Spinal cord (tissue), 9 donors: ENCODE measurements at regions not wholly inside any gene's neighbourhood (a gene's known extent, or its start where the extent isn't known, plus 50 kb on each side); places are given as distances from the start of the nearest gene placed in this dataset.
A peak's percentile ranks its signal among the peaks of the same experiment; 100 is the strongest.
"Not testable (repeated sequence)": the region's sequence is repeated elsewhere in the genome, so short reads cannot be mapped to it uniquely, and the experiment has no call there.

Experiments used
- DNase-seq, 6 donors: peaks; one replicate each; pipeline versions ENCODE4 v3.0.0 to v3.0.0-alpha.2; 2013 to 2015; ENCODE audit warnings: low spot score in 6 of 6, low read depth in 4 of 6
- H3K27ac ChIP-seq: one replicate; pipeline ENCODE4 v1.5.1; 2013; ENCODE audit warnings: low read depth, low read length, control low read depth
- H3K27me3 ChIP-seq: one replicate; pipeline ENCODE4 v1.6.1; 2013; ENCODE audit warnings: low read length; ENCODE audit not compliant: control insufficient read depth, insufficient read depth
- H3K36me3 ChIP-seq: one replicate; pipeline ENCODE4 v1.6.1; 2013; ENCODE audit warnings: low read length; ENCODE audit not compliant: control insufficient read depth, insufficient read depth
- H3K4me1 ChIP-seq: one replicate; pipeline ENCODE4 v1.6.1; 2013; ENCODE audit warnings: low read length; ENCODE audit not compliant: control insufficient read depth, insufficient read depth
- H3K4me3 ChIP-seq: one replicate; pipeline ENCODE4 v1.5.1; 2013; ENCODE audit warnings: low read depth, low read length, control low read depth
- H3K9me3 ChIP-seq: one replicate; pipeline ENCODE4 v1.6.1; 2013; ENCODE audit warnings: low read length; ENCODE audit not compliant: control insufficient read depth, insufficient read depth
- whole genome bisulfite sequencing: methylation state at CpG from one replicate; pipeline ENCODE4 v1.1.5; 2013; ENCODE audit warnings: missing lambda C conversion rate; ENCODE audit not compliant: insufficient coverage; 5-methylcytosine and 5-hydroxymethylcytosine counted together
- donor health status: healthy.

DNA sequence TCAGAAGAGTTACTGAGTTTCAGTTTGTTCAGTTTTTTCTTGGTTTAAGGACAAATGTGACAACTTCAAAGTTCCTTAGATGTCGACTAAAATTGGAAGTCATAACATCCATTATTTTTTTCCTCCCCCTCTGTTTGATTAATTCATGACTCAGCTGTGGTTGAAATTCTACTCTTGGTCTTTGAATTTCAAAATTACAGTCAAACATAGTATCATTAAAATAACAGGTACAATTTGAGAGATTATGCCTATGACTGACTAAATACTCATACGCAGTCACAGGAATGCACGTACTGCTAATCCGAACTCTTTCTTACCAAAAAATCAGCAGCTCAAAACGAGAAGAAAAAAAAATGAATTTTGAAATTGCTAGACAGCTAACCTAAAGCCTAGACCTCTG, 1434.8 kb downstream of the RAPGEF2 start:
- no peak overlapping the region for H3K4me3 ChIP-seq
- no peaks in the 10 kb centered on the region for H3K27me3 ChIP-seq
- H3K4me1 ChIP-seq: no peaks in the 10 kb centered on the region
- H3K9me3 ChIP-seq: no peaks in the 10 kb centered on the region
- no peak for DNase-seq
- no peak overlapping the region for H3K27ac ChIP-seq
- no CpG with 5 or more reads among the region's 5 CpGs for WGBS
- H3K36me3 ChIP-seq: no peaks in the 10 kb centered on the region

DNA sequence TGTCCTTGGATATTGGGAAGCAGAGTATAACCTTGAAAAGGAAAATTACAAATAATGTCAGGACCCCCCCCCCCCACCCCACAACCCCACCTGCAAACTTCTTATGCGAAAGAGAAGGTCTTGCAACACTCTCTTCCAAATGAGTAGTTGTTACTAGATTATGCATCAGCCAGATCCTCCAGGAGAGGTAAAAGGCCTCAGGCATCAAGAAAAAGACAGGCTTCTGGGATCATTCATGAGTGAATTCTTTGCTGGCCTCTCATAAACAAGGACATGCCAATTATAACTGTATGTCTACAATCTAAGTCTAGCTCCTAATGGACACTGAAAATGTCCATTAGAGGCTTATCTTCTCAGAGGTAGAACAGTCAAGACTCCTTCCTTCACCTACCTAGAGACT, 1443.3 kb downstream of the RAPGEF2 start:
- no peak overlapping the region for H3K4me3 ChIP-seq
- H3K36me3 ChIP-seq: no peaks in the 10 kb centered on the region
- H3K9me3 ChIP-seq: no peaks in the 10 kb centered on the region
- no CpG with 5 or more reads among the region's 1 CpG for WGBS
- DNase-seq: no peak
- H3K27ac ChIP-seq: no peak overlapping the region
- no peaks in the 10 kb centered on the region for H3K4me1 ChIP-seq
- no peaks in the 10 kb centered on the region for H3K27me3 ChIP-seq

DNA sequence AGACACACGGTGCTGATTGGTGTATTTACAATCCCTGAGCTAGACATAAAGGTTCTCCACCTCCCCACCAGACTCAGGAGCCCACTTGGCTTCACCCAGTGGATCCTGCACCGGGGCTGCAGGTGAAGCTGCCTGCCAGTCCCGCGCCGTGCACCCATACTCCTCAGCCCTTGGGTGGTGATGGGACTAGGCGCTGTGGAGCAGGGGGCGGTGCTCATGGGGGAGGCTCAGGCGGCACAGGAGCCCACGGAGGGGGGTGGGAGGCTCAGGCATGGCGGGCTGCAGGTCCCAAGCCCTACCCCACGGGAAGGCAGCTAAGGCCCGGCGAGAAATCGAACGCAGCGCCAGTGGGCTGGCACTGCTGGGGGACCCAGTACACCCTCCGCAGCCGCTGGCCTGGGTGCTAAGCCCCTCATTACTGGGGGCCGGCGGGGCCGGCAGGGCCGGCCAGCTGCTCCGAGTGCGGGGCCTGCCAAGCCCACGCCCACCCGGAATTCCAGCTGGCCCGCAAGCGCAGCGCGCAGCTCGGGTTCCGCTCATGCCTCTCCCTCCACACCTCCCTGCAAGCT, 1447.2 kb downstream of the RAPGEF2 start:
- H3K4me1 ChIP-seq, H3K4me3 ChIP-seq, H3K9me3 ChIP-seq, H3K27ac ChIP-seq, DNase-seq, H3K27me3 ChIP-seq, H3K36me3 ChIP-seq: not testable (repeated sequence)
- WGBS: 97% methylated on average over 23 of the region's 32 CpGs

DNA sequence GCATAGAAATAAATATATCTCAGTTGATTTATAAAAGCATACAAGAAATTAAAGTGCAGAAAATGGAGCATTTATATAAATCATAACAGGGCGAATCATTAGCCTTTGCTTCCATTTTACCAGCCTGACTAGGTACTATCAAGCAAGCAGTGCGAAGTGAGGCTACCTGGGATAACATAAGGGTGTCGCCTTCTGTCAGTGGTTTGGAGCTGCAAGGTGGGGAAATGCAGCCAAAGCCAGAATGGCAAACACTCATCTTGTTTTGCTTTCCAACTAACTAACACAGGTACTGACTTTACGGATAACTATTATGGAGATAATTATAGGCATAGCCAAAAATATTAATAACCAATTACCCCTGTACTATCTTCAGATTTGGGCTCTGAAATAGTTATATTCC, 1459.8 kb downstream of the RAPGEF2 start:
- no peaks in the 10 kb centered on the region for H3K4me1 ChIP-seq
- no peaks in the 10 kb centered on the region for H3K9me3 ChIP-seq
- H3K4me3 ChIP-seq: no peak overlapping the region
- no peak for DNase-seq
- H3K27ac ChIP-seq: no peak overlapping the region
- no peaks in the 10 kb centered on the region for H3K36me3 ChIP-seq
- no peaks in the 10 kb centered on the region for H3K27me3 ChIP-seq
- 80% methylated on average over 1 of the region's 4 CpGs for WGBS

DNA sequence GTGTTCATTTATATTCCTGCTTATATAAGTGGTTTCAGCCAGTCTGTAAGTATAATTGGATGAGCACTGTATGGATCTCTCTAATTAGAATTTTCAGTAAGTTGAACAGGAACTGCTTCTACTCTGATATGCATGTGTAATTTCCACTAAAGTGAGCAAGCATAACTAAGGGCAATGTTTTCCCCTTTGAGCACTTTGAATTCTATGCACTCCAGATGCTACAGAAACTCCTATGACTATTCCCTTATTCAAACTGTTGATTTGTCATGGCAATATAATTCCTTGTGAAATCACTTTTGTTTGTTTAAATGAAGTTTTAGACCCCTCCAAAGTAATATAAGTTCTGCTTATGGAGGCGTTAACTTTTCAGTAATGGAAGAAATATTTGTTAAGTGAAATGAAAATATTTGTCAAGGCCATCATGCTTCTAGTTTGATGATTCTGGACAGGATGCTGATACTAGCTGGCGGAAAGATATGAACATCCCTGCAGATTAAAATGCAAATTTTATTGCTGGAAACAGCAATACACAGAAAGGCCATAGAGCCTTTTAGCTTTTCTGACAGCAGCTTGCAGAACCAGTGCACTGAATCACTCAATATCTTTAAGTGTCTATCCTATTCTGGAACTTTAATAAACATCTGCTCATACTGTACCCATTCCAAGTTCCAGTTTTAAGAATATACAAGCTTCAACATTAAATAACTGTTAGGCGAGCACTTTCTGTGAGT, 1460.8 kb downstream of the RAPGEF2 start:
- DNase-seq: peak in 3 of 6 donors; percentile 7 to 82 (median 10)
- Histone ChIP-seq H3K4me1 (no peaks in the 10 kb centered on the region), H3K9me3 (no peaks in the 10 kb centered on the region), H3K4me3 (no peak overlapping the region), H3K27me3 (no peaks in the 10 kb centered on the region), H3K36me3 (no peaks in the 10 kb centered on the region), H3K27ac (no peak overlapping the region)
- no CpG with 5 or more reads among the region's 3 CpGs for WGBS

DNA sequence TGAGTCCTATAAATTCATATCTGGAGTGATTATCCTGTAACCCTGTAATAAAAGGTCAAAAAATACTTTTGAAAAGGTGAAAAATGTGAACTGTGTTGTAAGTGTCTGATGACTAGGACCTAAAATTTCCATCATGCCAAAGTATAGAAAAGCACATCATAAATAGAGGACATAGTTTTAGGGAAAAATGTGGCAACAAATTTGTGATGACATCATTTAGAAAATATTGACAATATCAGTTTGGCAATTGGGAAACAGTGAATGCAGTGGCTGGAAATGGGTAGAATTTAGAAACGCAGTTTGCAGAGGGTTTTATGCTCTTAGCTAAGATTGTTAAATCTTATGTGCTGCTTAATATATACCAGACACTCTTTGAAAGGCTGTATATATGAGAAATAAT, 1464.8 kb downstream of the RAPGEF2 start:
- no peak overlapping the region for H3K4me3 ChIP-seq
- no peaks in the 10 kb centered on the region for H3K36me3 ChIP-seq
- no peak overlapping the region for H3K27ac ChIP-seq
- no CpG with 5 or more reads among the region's 1 CpG for WGBS
- no peaks in the 10 kb centered on the region for H3K27me3 ChIP-seq
- H3K9me3 ChIP-seq: no peaks in the 10 kb centered on the region
- H3K4me1 ChIP-seq: no peaks in the 10 kb centered on the region
- DNase-seq: no peak

DNA sequence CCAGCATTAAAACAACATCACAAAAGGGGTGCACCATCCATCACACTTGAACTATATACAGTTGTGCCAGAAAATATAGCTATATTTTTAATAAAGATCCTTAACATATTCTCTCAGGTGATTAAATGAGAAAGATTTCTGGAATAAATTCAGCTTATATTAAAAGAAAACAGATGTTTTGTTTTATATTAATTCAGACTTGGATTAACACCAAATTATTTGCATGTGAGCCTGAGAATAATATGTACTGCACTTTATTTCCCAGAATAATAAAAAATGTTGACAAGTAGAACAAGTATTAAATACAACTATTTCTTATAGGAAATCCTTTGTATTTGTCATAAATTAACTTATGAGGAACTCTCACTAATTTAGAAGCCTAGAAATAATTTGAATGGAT, 1467.4 kb downstream of the RAPGEF2 start:
- H3K27ac ChIP-seq: no peak overlapping the region
- no peaks in the 10 kb centered on the region for H3K4me1 ChIP-seq
- H3K9me3 ChIP-seq: no peaks in the 10 kb centered on the region
- DNase-seq: no peak
- no peaks in the 10 kb centered on the region for H3K36me3 ChIP-seq
- H3K27me3 ChIP-seq: no peaks in the 10 kb centered on the region
- no peak overlapping the region for H3K4me3 ChIP-seq

DNA sequence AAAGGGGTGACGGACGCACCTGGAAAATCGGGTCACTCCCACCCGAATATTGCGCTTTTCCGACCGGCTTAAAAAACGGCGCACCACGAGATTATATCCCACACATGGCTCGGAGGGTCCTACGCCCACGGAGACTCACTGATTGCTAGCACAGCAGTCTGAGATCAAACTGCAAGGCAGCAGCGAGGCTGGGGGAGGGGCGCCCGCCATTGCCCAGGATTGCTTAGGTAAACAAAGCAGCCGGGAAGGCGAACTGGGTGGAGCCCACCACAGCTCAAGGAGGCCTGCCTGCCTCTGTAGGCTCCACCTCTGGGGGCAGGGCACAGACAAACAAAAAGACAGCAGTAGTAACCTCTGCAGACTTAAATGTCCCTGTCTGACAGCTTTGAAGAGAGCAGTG, 1471.4 kb downstream of the RAPGEF2 start:
- H3K4me1 ChIP-seq, H3K4me3 ChIP-seq, DNase-seq, H3K27ac ChIP-seq, H3K36me3 ChIP-seq, H3K27me3 ChIP-seq, H3K9me3 ChIP-seq: not testable (repeated sequence)
- WGBS: 91% methylated on average over 12 of the region's 18 CpGs

DNA sequence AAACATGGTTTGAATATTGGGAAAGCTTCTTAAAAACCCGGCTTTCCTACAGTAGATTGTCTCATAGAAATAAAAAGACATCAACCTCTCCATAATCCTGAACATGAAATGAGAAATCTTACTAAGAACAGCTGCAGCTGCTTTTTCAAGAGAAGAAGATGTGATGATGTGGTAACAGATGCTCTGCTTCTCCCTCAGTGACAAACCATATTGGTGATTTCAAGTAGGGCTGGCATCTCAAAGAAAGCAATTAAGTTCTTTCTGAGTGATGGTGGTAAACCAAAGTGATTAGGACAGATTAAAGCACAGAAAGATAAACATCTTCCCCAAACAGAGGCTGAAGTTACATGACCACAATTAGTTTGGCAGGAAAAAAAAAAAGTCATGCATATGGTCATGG, 1477.7 kb downstream of the RAPGEF2 start:
- no peaks in the 10 kb centered on the region for H3K9me3 ChIP-seq

DNA sequence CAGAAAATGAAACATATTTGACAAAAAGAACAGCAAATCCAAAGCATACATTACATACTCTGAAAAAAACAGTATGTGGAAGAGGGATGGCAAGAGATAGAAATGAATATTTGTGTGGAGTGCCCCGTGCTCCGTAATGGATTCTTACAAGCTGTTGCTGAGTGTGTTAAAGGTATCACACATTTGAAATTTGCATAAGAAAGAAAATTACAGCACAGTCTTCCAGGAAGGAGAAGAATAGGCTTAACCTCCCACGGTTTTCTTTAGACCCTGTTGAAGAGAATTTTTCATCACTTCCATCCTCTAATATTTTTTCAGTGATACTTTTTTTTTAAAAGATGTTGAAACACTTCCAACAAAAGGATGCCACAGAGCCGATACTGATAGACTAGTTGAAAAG, 1489.4 kb downstream of the RAPGEF2 start:
- H3K4me3 ChIP-seq: no peak overlapping the region
- H3K27me3 ChIP-seq: no peaks in the 10 kb centered on the region
- H3K9me3 ChIP-seq: no peaks in the 10 kb centered on the region
- WGBS: no CpG with 5 or more reads among the region's 4 CpGs
- peak in 1 of 6 donors; percentile 4 for DNase-seq
- no peaks in the 10 kb centered on the region for H3K36me3 ChIP-seq
- H3K27ac ChIP-seq: no peak overlapping the region
- no peaks in the 10 kb centered on the region for H3K4me1 ChIP-seq

More for the DNA sequence above, 1477.7 kb downstream of the RAPGEF2 start:
- no peak overlapping the region for H3K4me3 ChIP-seq
- H3K4me1 ChIP-seq: no peaks in the 10 kb centered on the region
- H3K27me3 ChIP-seq: no peaks in the 10 kb centered on the region
- H3K27ac ChIP-seq: no peak overlapping the region
- no peaks in the 10 kb centered on the region for H3K36me3 ChIP-seq
- DNase-seq: no peak
- no CpG with 5 or more reads among the region's 1 CpG for WGBS
